ENCODE measurements at regions not wholly inside any gene's neighbourhood (a gene's known extent, or its start where the extent isn't known, plus 50 kb on each side); places are given as distances from the start of the nearest gene placed in this dataset.

- DNase-seq (no peak), ATAC-seq (no peak)
- TF ChIP-seq, protein P1, sequence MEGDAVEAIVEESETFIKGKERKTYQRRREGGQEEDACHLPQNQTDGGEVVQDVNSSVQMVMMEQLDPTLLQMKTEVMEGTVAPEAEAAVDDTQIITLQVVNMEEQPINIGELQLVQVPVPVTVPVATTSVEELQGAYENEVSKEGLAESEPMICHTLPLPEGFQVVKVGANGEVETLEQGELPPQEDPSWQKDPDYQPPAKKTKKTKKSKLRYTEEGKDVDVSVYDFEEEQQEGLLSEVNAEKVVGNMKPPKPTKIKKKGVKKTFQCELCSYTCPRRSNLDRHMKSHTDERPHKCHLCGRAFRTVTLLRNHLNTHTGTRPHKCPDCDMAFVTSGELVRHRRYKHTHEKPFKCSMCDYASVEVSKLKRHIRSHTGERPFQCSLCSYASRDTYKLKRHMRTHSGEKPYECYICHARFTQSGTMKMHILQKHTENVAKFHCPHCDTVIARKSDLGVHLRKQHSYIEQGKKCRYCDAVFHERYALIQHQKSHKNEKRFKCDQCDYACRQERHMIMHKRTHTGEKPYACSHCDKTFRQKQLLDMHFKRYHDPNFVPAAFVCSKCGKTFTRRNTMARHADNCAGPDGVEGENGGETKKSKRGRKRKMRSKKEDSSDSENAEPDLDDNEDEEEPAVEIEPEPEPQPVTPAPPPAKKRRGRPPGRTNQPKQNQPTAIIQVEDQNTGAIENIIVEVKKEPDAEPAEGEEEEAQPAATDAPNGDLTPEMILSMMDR (IDR thresholded peaks at IDR 0.05), result no peak
- no peaks in the 10 kb centered on the region for H3K36me3 ChIP-seq
- intact Hi-C loops (cut with DNase I), result no loop called here
- H3K9me3 ChIP-seq, result no peaks in the 10 kb centered on the region
- no peak overlapping the region for H3K4me3 ChIP-seq
- no peak overlapping the region for H3K27ac ChIP-seq
- no peaks in the 10 kb centered on the region for H3K4me1 ChIP-seq
- H3K27me3 ChIP-seq, result no peaks in the 10 kb centered on the region
Observed at GRCh38 chr5:71910741-71911140, 191.7 kb downstream of the CARTPT start.

- Histone ChIP-seq H3K4me1 (no peaks in the 10 kb centered on the region), H3K4me3 (no peak overlapping the region), H3K27ac (no peak overlapping the region), H3K36me3 (no peaks in the 10 kb centered on the region), H3K9me3 (no peaks in the 10 kb centered on the region), H3K27me3 (no peaks in the 10 kb centered on the region)
- intact Hi-C loops (cut with DNase I), result no loop called here
- ATAC-seq (no peak), DNase-seq (no peak)
- TF ChIP-seq, protein P1 (IDR thresholded peaks at IDR 0.05), result no peak
Observed at GRCh38 chr5:71912021-71912420, 192.9 kb downstream of the CARTPT start.

DNA sequence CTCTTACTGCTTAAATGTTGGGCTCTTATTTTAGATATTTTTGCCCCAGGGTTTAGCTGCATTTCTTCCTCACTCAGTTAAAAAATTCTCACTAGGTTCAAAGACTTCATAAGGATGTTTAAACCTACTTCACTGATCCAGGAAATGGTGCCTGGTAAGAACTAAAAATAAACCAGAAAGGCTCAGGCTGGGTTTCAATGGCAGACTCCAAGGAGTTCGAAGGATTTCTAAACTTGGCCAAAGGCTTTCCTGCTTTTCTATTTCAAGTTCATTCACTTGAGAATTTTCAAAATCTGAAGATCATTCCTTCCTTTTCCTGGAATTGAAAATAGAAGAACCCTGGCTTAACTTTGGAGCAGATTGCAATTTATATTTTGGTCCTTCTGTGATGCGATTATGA lies 193.0 kb upstream of the MAP1B start:
- ATAC-seq, result no peak
- no peak for DNase-seq
- peaks cover 0 to 5% of the 10 kb centered on the region in 2 donors for H3K9me3 ChIP-seq
- intact Hi-C loops (cut with DNase I), result no loop called here
- H3K4me3 ChIP-seq, result no peak overlapping the region
- TF ChIP-seq, protein P1 (IDR thresholded peaks at IDR 0.05), result no peak
- H3K4me1 ChIP-seq, result no peaks in the 10 kb centered on the region
- H3K27ac ChIP-seq, result no peak overlapping the region
- H3K27me3 ChIP-seq, result no peaks in the 10 kb centered on the region
- H3K36me3 ChIP-seq, result no peaks in the 10 kb centered on the region

DNA sequence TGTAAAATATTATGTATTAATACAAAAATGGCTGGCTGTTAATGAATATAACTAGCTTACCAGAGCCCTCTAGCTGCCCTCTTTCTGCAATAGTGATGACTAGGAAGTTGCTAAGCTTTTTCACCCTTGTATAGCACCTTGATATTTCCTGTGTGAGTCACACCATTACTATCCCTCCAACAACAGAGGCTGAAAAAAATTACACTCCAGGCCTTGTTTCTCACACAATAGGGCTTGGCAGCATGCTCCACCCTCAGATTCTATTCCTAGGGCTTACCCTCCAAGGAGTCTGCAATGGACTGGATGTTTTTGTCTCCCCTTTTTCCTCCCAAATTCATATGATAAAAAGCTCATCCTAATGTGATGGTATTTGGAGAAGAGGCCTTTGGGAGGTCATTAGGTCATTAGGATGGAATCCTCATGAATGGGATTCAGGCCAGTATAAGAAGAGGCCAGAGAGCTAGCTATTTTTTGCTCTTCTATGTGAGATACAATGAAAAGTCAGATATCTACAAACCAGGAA lies 184.6 kb upstream of the MAP1B start:
- H3K9me3 ChIP-seq, result peaks cover 0 to 9% of the 10 kb centered on the region in 2 donors
- no peaks in the 10 kb centered on the region for H3K36me3 ChIP-seq
- DNase-seq (no peak), ATAC-seq (peak; percentile 71)
- TF ChIP-seq, protein P1 (IDR thresholded peaks at IDR 0.05), result no peak
- H3K4me3 ChIP-seq, result no peak overlapping the region
- peaks cover 0 to 2% of the 10 kb centered on the region in 2 donors for H3K4me1 ChIP-seq
- no peak overlapping the region for H3K27ac ChIP-seq
- intact Hi-C loops (cut with DNase I), result no loop called here
- H3K27me3 ChIP-seq, result no peaks in the 10 kb centered on the region

- intact Hi-C loops (cut with DNase I), result no loop called here
- Histone ChIP-seq H3K4me3 (no peak overlapping the region), H3K27me3 (no peaks in the 10 kb centered on the region), H3K4me1 (peaks cover 0 to 2% of the 10 kb centered on the region in 2 donors), H3K27ac (no peak overlapping the region), H3K36me3 (no peaks in the 10 kb centered on the region), H3K9me3 (peaks cover 0 to 7% of the 10 kb centered on the region in 2 donors)
- no peak for ATAC-seq
- TF ChIP-seq, protein P1 (IDR thresholded peaks at IDR 0.05), result no peak
- DNase-seq, result no peak
Observed at GRCh38 chr5:71923755-71924154, 183.5 kb upstream of the MAP1B start.

Data from left lung (tissue), 4 donors.